A549 (cell line): ENCODE measurements at regions not wholly inside any gene's neighbourhood (a gene's known extent, or its start where the extent isn't known, plus 50 kb on each side); places are given as distances from the start of the nearest gene placed in this dataset.

ENCODE experiments used
- CHD2 ChIP-seq: fragments of 150-350 bp; IDR thresholded peaks from 2 replicates; pipeline ENCODE4 v1.6.1; 2014; ENCODE audit warnings: low read length; ENCODE audit not compliant: partially characterized antibody
- CTCF ChIP-seq: fragments of >200 bp; sonication (Bioruptor Twin); formaldehyde crosslinking; IDR thresholded peaks from 3 replicates; pipeline ENCODE4 v1.5.1; 2016
- EP300 ChIP-seq, 2 experiments: fragments of >200 bp; sonication (Bioruptor Twin); formaldehyde crosslinking; IDR thresholded peaks; 2 replicates in 1 of 2; 3 replicates in 1 of 2; pipeline ENCODE4 v1.6.1; 2016 to 2017
- JUNB ChIP-seq: fragments of >200 bp; sonication (Bioruptor Twin); formaldehyde crosslinking; IDR thresholded peaks from 2 replicates; pipeline ENCODE4 v1.6.1; 2016
- RARB ChIP-seq: fragments of 250-450 bp; sonication (Bioruptor Pico); IDR thresholded peaks from 2 replicates; pipeline ENCODE4 v1.8.0; 2021; ENCODE audit warnings: mild to moderate bottlenecking, moderate library complexity
- SREBF2 ChIP-seq: fragments of 450-650 bp; IDR thresholded peaks from 2 replicates; pipeline ENCODE4 v1.6.1; 2014; ENCODE audit warnings: mild to moderate bottlenecking, moderate library complexity
- USF2 ChIP-seq: fragments of 450-650 bp; IDR thresholded peaks from 2 replicates; pipeline ENCODE4 v1.6.1; 2014; ENCODE audit warnings: antibody characterized with exemption

- no peak for TF ChIP-seq CTCF
- no peak for TF ChIP-seq EP300 (IDR thresholded peaks at IDR 0.05)
- no peak for TF ChIP-seq CHD2
- no peak for TF ChIP-seq SREBF2
- no peak for TF ChIP-seq USF2
- no peak for TF ChIP-seq RARB (CRISPR knock-in tag)
- TF ChIP-seq JUNB, result no peak
Observed at GRCh38 chr14:55835985-55836384, 256.0 kb downstream of the KTN1 start.
